SK-N-MC (cell line): ENCODE measurements at regions not wholly inside any gene's neighbourhood (a gene's known extent, or its start where the extent isn't known, plus 50 kb on each side); places are given as distances from the start of the nearest gene placed in this dataset.

ENCODE experiments used
- EZH2 ChIP-seq: fragments of 200-600 bp; sonication (generic); IDR thresholded peaks from one replicate; pipeline ENCODE4 v1.6.1; 2017; ENCODE audit warnings: antibody characterized with exemption
- FOXP2 ChIP-seq: optimal IDR thresholded peaks from 2 replicates; pipeline ENCODE3; 2011; ENCODE audit warnings: mild to moderate bottlenecking, moderate library complexity; ENCODE audit not compliant: insufficient read depth; ENCODE audit errors: extremely low read length, control extremely low read depth
- POLR2AphosphoS5 ChIP-seq: IDR thresholded peaks from 2 replicates; pipeline ENCODE4 v1.6.1; 2012; ENCODE audit warnings: mild to moderate bottlenecking, low read depth, low read length, borderline replicate concordance

GRCh38 chr10:44308935-44309334 is 76.0 kb downstream of the CXCL12 start:
- TF ChIP-seq EZH2, result no peak
- no peak for TF ChIP-seq POLR2AphosphoS5
- no peak for TF ChIP-seq FOXP2
